Right lung (tissue), 2 donors: ENCODE measurements at regions not wholly inside any gene's neighbourhood (a gene's known extent, or its start where the extent isn't known, plus 50 kb on each side); places are given as distances from the start of the nearest gene placed in this dataset.

Experiments
- DNase-seq, 2 donors: peaks; one replicate each; pipeline ENCODE4 v3.0.0-alpha.2; 2013

GRCh38 chr3:39000008-39000450 is 51.7 kb downstream of the SCN11A start:
- DNase-seq: peak; percentile 10 to 42

- no peak for DNase-seq
These were observed 53.7 kb downstream of the SCN11A start for GRCh38 chr3:38998086-38998485.

GRCh38 chr3:38996193-38996592 is 55.6 kb downstream of the SCN11A start:
- DNase-seq: no peak

DNA sequence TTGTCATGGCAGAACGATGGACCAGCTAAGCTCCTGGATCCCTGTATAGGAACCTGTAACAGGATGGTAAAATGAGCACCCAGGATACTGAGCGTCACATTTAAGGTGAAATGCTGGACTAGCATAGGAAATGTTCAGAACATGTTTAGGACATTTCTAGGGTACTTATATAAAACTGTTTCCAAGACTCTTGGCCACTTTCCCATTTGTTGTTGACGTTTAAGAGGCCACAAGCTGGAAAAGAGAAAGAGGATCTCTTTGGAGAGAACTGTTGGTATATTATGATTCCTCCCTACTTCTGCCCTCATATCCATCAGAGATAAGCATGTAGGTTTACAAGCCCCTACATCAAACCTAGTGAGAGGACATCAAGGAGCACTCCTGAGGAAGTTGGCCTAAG is 57.5 kb downstream of the SCN11A start:
- peak; percentile 17 to 19 for DNase-seq

GRCh38 chr3:38992117-38992760 is 59.5 kb downstream of the SCN11A start:
- no peak for DNase-seq

GRCh38 chr3:38990621-38991020 is 61.1 kb downstream of the SCN11A start:
- DNase-seq: no peak

- no peak for DNase-seq
These were observed 61.7 kb downstream of the SCN11A start for GRCh38 chr3:38989917-38990510.

GRCh38 chr3:38988955-38989354 is 62.8 kb downstream of the SCN11A start:
- no peak for DNase-seq

DNA sequence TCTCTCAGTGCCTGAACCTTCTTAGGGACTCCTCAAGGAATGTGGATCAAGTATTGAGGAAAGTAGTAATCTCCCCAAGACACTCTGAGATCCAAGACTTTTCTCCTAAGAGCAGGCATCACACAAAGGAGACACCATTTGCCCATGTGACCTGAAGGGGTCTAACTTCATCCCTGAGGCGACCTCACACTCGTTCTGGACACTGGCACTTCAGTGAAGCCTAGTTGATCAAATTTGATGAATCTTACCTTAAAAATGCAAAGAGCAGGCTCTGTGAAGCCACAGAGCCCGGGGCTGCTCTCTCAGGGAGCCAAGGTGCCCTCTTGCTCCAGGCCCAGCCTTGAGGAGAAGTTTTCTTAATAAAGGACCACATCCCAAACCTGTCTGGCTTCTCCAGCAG is 64.3 kb downstream of the SCN11A start:
- DNase-seq: no peak

GRCh38 chr3:38986901-38987300 is 64.8 kb downstream of the SCN11A start:
- no peak for DNase-seq

DNA sequence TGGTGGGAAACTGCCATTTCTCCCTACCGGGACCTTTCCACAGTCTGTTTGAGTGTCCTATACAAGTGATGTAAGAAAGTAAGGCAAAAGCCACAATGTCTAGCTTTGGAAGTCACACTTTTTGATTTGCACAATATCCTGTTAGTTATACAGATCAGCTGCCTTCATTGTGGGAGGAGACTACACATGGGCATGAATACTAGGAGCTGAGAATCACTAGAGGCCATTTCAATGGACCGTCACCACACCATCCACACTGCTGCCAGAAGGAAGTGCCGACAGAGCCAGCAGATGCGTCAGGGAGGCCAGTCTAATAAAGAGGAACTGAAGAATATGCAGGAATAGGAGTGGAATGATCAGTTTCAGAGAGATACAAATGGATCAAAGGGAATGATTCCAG is 65.8 kb downstream of the SCN11A start:
- DNase-seq: no peak

GRCh38 chr3:38985581-38985980 is 66.2 kb downstream of the SCN11A start:
- DNase-seq: no peak

GRCh38 chr3:38984731-38985130 is 67.0 kb downstream of the SCN11A start:
- DNase-seq: no peak

DNA sequence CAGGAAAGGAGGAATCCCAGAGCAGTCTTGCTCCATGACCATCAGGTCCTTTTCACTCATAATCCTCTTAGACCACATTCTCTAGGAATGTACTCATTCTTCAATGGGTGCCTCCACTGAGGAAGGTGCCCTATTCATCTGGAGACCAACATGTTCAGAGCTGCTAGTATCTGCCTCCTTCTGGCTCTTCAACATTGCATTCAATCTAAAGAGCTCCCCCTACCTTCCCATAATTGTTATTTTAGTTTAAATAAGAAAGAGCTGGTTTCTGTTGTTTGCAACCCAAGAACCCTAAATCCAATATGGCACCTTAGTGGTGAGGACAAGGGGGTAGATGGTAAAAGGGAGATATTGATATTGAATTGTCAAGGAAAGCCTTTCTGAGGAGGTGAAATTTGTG is 67.6 kb downstream of the SCN11A start:
- no peak for DNase-seq

DNA sequence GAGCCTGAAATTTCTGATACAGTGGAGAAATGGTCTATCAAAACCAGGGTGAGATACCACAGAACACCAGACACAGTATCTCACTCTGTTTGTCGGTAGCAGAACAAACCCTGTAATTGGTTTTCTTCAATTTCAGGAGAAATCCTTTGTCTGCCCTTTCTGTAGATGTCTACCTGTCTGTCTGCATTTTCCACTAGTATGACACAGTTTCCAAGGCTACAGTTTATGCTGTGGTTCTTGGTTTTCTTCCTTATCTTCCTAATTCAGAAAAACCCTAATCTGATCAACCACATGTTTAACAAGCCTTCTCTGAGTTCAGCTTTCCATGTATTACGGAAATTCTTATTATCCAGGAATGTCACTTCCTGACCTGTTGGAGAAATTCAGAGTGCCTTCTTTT is 70.8 kb downstream of the SCN11A start:
- no peak for DNase-seq

- DNase-seq: no peak
These were observed 73.0 kb downstream of the SCN11A start for GRCh38 chr3:38978729-38979128.

DNA sequence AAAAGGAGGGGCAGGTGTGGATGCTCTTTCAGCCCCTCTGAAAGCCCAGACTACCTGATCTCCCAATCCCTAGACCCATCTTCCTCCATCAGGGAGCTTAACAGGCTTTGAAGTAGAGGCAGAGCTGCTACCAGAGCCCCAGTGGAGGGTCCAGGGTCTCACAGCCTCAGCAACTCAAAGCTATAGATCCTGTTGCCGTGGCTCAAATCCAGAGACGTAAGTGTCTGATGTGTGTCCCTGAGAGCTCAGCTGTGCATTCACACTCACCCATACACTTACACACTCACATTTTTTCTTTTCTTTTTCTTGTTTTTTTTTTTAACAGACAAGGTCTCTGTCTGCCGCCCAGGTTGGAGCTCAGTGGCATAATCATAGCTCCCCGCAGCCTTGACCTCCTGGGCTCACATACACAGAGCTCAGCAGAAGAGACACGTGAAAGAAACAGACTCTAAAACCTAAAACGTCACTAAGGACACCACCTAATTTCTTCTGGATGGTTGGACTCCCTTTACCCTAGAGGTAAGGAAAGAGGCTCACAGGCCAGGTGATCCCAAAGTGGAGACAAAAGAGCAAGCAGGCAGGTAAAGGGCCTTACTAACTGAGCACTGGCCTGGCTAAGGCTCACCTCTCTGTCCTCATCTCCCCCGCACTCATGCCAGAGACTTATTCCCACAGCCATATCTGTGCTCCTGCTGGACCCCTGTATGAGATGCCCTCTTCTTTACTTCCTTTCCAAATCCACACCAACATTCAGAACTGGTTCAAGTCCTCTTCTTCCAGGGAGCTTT is 80.7 kb downstream of the SCN11A start:
- DNase-seq: no peak

GRCh38 chr3:38969317-38970235 is 82.2 kb downstream of the SCN11A start:
- DNase-seq: no peak

DNA sequence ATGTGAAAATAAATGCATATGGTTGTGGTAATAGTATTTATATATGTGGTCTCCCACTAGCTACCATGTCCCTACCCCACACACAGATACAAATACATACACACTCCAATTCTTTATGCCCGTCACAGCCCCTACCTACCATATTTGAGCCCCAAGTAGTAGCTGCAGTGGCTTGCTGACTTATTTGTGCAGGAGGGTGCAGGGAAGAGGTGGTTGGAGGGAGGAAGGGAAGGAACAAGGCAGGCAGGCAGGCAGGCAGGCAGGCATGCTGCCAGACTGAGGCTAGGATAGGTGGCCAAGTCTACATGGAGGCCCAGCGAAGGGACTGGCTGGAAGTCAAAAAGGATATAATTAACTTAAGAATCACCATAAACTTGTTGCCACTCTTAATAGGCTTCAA is 82.9 kb downstream of the SCN11A start:
- no peak for DNase-seq

DNA sequence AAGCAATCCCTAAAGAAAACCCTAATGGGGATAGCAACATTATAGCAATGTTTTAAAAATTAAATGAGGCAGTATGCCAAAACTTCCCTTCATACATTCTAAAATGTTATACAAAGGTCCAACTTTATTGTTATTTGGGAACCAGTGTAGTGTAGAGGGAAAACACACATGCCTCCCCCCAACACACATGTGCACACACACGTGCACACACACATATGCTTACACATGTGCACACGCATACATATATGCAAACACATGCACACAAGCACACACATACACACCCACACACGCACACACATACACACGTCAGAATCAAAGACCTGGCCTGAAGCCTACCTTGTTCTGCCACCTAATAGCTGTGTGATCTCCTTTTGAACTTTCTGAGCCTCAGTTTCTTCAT is 83.3 kb downstream of the SCN11A start:
- no peak for DNase-seq

- DNase-seq: no peak
These were observed 84.1 kb downstream of the SCN11A start for GRCh38 chr3:38967693-38967989.
